IMR-90 (cell line): ENCODE measurements at regions not wholly inside any gene's neighbourhood (a gene's known extent, or its start where the extent isn't known, plus 50 kb on each side); places are given as distances from the start of the nearest gene placed in this dataset.

ENCODE experiments used
- ATAC-seq: fragments of 200-7000 bp; cut with Tn5 transposase; 2 replicates; pipeline ENCODE4 v1.9.1; 2020; ENCODE audit warnings: low read depth, mild to moderate bottlenecking, moderate library complexity
- BruUV-seq: library from RNA; stranded (reverse); fragments of 400-500 nt; replicated peaks from 2 replicates; lab custom pipeline; 2021; lab: Mats Ljungman, UMichigan
- CTCF ChIA-PET: fragments of 300-600 bp; formaldehyde crosslinking; extraction: SDS; loops from one replicate; lab custom pipeline; 2021; ENCODE audit warnings: antibody characterized with exemption; lab: Yijun Ruan, JAX
- POLR2A ChIA-PET: fragments of 300-600 bp; sonication (Branson Sonifier 250); formaldehyde crosslinking; loops from one replicate; lab custom pipeline; 2022; ENCODE audit warnings: antibody characterized with exemption; ENCODE audit not compliant: unreplicated experiment; lab: Charles Lee
- DNase-seq: peaks from one replicate; pipeline ENCODE4 v3.0.0; 2013
- H2AFZ ChIP-seq: replicated peaks from 2 replicates; pipeline ENCODE3; 2013; ENCODE audit warnings: low read length, mild to moderate bottlenecking; ENCODE audit not compliant: poor library complexity
- H2AK5ac ChIP-seq: 2 replicates; pipeline ENCODE4 v1.6.1; 2013; ENCODE audit warnings: low read depth, low read length, inconsistent platforms
- H2AK9ac ChIP-seq: replicated peaks from 2 replicates; pipeline ENCODE3; 2013; ENCODE audit warnings: mild to moderate bottlenecking, low read depth, low read length, moderate library complexity; ENCODE audit not compliant: poor library complexity
- H2BK120ac ChIP-seq: 2 replicates; pipeline ENCODE4 v1.6.1; 2013; ENCODE audit warnings: low read depth, low read length, inconsistent platforms
- H2BK15ac ChIP-seq: 3 replicates; pipeline ENCODE4 v1.6.1; 2013; ENCODE audit warnings: low read depth, low read length, inconsistent platforms
- H2BK20ac ChIP-seq: 2 replicates; pipeline ENCODE4 v1.6.1; 2013; ENCODE audit warnings: low read depth, mild to moderate bottlenecking, inconsistent platforms, low read length, moderate library complexity
- H2BK5ac ChIP-seq: 2 replicates; pipeline ENCODE4 v1.6.1; 2013; ENCODE audit warnings: mild to moderate bottlenecking, low read depth, low read length, inconsistent platforms; ENCODE audit not compliant: poor library complexity, severe bottlenecking
- H3K14ac ChIP-seq: replicated peaks from 2 replicates; pipeline ENCODE4 v1.6.1; 2013; ENCODE audit warnings: low read depth, low read length, inconsistent platforms
- H3K18ac ChIP-seq: 2 replicates; pipeline ENCODE4 v1.6.1; 2013; ENCODE audit warnings: low read depth, low read length, control low read depth
- H3K23ac ChIP-seq: 2 replicates; pipeline ENCODE4 v1.6.1; 2013; ENCODE audit warnings: low read depth, low read length, inconsistent platforms
- H3K27ac ChIP-seq: 2 replicates; pipeline ENCODE4 v1.5.1; 2013; ENCODE audit warnings: mild to moderate bottlenecking, control low read depth, low read length; ENCODE audit not compliant: insufficient read depth
- H3K27me3 ChIP-seq: 2 replicates; pipeline ENCODE4 v1.6.1; 2013; ENCODE audit warnings: low read length; ENCODE audit not compliant: control insufficient read depth, insufficient read depth
- H3K36me3 ChIP-seq: 2 replicates; pipeline ENCODE4 v1.6.1; 2013; ENCODE audit warnings: low read length, mixed read lengths; ENCODE audit not compliant: control insufficient read depth, insufficient read depth
- H3K4ac ChIP-seq: 2 replicates; pipeline ENCODE4 v1.6.1; 2013; ENCODE audit warnings: low read depth, low read length, inconsistent platforms
- H3K4me1 ChIP-seq: 2 replicates; pipeline ENCODE4 v1.6.1; 2013; ENCODE audit warnings: low read length, mixed read lengths; ENCODE audit not compliant: control insufficient read depth, insufficient read depth
- H3K4me2 ChIP-seq: 2 replicates; pipeline ENCODE4 v1.6.1; 2013; ENCODE audit warnings: low read depth, mild to moderate bottlenecking, control low read depth, low read length, moderate library complexity
- H3K4me3 ChIP-seq: 2 replicates; pipeline ENCODE4 v1.5.1; 2013; ENCODE audit warnings: low read depth, mild to moderate bottlenecking, control low read depth, low read length, moderate library complexity; ENCODE audit not compliant: insufficient read depth
- H3K56ac ChIP-seq: 2 replicates; pipeline ENCODE4 v1.6.1; 2013; ENCODE audit warnings: low read length, inconsistent platforms; ENCODE audit not compliant: insufficient read depth; ENCODE audit errors: extremely low read depth
- H3K79me1 ChIP-seq, 2 experiments: 2 replicates each; pipeline ENCODE4 v1.6.1; 2013; ENCODE audit warnings: low read length in 2 of 2, inconsistent platforms in 1 of 2, low read depth in 1 of 2
- H3K9ac ChIP-seq: 2 replicates; pipeline ENCODE4 v1.6.1; 2013; ENCODE audit warnings: low read depth, low read length, control low read depth
- H3K9me1 ChIP-seq: 2 replicates; pipeline ENCODE4 v1.6.1; 2013; ENCODE audit warnings: low read length, inconsistent platforms; ENCODE audit not compliant: insufficient read depth
- H3K9me3 ChIP-seq: 2 replicates; pipeline ENCODE4 v1.6.1; 2013; ENCODE audit warnings: low read length; ENCODE audit not compliant: control insufficient read depth, insufficient read depth
- H4K20me1 ChIP-seq: 2 replicates; pipeline ENCODE4 v1.6.1; 2013; ENCODE audit warnings: low read length, inconsistent platforms; ENCODE audit not compliant: insufficient read depth
- H4K5ac ChIP-seq: 2 replicates; pipeline ENCODE4 v1.6.1; 2013; ENCODE audit warnings: mild to moderate bottlenecking, low read depth, low read length, control low read depth
- H4K8ac ChIP-seq, 2 experiments: 2 replicates each; pipeline ENCODE4 v1.6.1; 2013; ENCODE audit warnings: low read depth in 2 of 2, low read length in 2 of 2, control low read depth in 1 of 2, inconsistent platforms in 1 of 2
- H4K91ac ChIP-seq: 2 replicates; pipeline ENCODE4 v1.6.1; 2013; ENCODE audit warnings: low read depth, low read length, inconsistent platforms; ENCODE audit not compliant: insufficient read depth
- BHLHE40 ChIP-seq: fragments of 150-350 bp; IDR thresholded peaks from 2 replicates; pipeline ENCODE4 v1.6.1; 2016; ENCODE audit warnings: mild to moderate bottlenecking, low read depth, low read length
- CEBPB ChIP-seq: IDR thresholded peaks from 2 replicates; pipeline ENCODE4 v1.6.1; 2012; ENCODE audit warnings: low read depth, low read length, improper control_type of control experiment
- CHD1 ChIP-seq: IDR thresholded peaks from 2 replicates; pipeline ENCODE4 v1.6.1; 2012; ENCODE audit warnings: low read depth, low read length, improper control_type of control experiment
- FOS ChIP-seq: fragments of 150-350 bp; IDR thresholded peaks from 2 replicates; pipeline ENCODE4 v1.6.1; 2016; ENCODE audit warnings: low read depth, low read length
- MAFK ChIP-seq: IDR thresholded peaks from 2 replicates; pipeline ENCODE4 v1.6.1; 2012; ENCODE audit warnings: low read depth, low read length, improper control_type of control experiment
- MXI1 ChIP-seq: IDR thresholded peaks from 2 replicates; pipeline ENCODE4 v1.6.1; 2012; ENCODE audit warnings: low read depth, mild to moderate bottlenecking, low read length, moderate library complexity, borderline replicate concordance
- NFE2L2 ChIP-seq: fragments of 150-350 bp; IDR thresholded peaks from 2 replicates; pipeline ENCODE4 v1.6.1; 2016; ENCODE audit warnings: low read depth, mild to moderate bottlenecking, low read length
- POLR2A ChIP-seq: IDR thresholded peaks from 2 replicates; pipeline ENCODE4 v1.6.1; 2012; ENCODE audit warnings: mild to moderate bottlenecking, low read depth, low read length
- RAD21 ChIP-seq: IDR thresholded peaks from 2 replicates; pipeline ENCODE4 v1.6.1; 2012; ENCODE audit warnings: low read length, improper control_type of control experiment
- RFX5 ChIP-seq: IDR thresholded peaks from 2 replicates; pipeline ENCODE4 v1.8.0; 2012; ENCODE audit warnings: low read depth, mild to moderate bottlenecking, low read length, moderate library complexity
- WGBS, 2 experiments: methylation state at CpG; one replicate each; pipeline versions ENCODE4 v1.1.5 to v1.1.7; 2013; ENCODE audit warnings: missing lambda C conversion rate in 2 of 2; ENCODE audit not compliant: insufficient read length in 1 of 2; ENCODE audit errors: extremely low coverage in 2 of 2; 5-methylcytosine and 5-hydroxymethylcytosine counted together
- dilution Hi-C: fragments of 300-500 bp; cut with HindIII; formaldehyde crosslinking; loops from one replicate; pipeline ENCODE4 v1.14.3; 2018; ENCODE audit warnings: low sequenced_read_pairs; ENCODE audit not compliant: unreplicated experiment
- in situ Hi-C: fragments of 300-500 bp; cut with MboI; formaldehyde crosslinking; loops from 3 replicates; pipeline ENCODE4 v1.14.3; 2019; ENCODE audit warnings: low sequenced_read_pairs, inconsistent platforms, mixed read lengths
- intact Hi-C: fragments of 100-400 bp; cut with micrococcal nuclease; formaldehyde crosslinking; loops from 2 replicates; pipeline ENCODE4 v1.10.0; 2022
- TF ChIP-seq, protein P1 (sequence below): fragments of 150-350 bp; IDR thresholded peaks from 2 replicates; pipeline ENCODE4 v1.6.1; 2016; ENCODE audit warnings: low read depth, mild to moderate bottlenecking, low read length, moderate library complexity, borderline replicate concordance
- TF ChIP-seq, protein P2 (sequence below): fragments of 150-350 bp; IDR thresholded peaks from 2 replicates; pipeline ENCODE4 v1.6.1; 2017; ENCODE audit warnings: mild to moderate bottlenecking, antibody characterized with exemption, low read length, low read depth

GRCh38 chr2:234674781-234675201 lies 177.9 kb upstream of the ARL4C start:
- H3K36me3 ChIP-seq, result no peaks in the 10 kb centered on the region
- TF ChIP-seq CEBPB (no peak), RFX5 (no peak), MAFK (no peak), RAD21 (no peak), NFE2L2 (no peak), FOS (0 out of 2 replicates have a peak, but pooled peaks have one; percentile 11), CHD1 (no peak), MXI1 (no peak), BHLHE40 (peak; percentile 56; the same call in 1 of the 2 replicates), POLR2A (peak; percentile 38; the same call in 1 of the 2 replicates)
- TF ChIP-seq, protein P1, sequence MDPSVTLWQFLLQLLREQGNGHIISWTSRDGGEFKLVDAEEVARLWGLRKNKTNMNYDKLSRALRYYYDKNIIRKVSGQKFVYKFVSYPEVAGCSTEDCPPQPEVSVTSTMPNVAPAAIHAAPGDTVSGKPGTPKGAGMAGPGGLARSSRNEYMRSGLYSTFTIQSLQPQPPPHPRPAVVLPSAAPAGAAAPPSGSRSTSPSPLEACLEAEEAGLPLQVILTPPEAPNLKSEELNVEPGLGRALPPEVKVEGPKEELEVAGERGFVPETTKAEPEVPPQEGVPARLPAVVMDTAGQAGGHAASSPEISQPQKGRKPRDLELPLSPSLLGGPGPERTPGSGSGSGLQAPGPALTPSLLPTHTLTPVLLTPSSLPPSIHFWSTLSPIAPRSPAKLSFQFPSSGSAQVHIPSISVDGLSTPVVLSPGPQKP, result no peak
- TF ChIP-seq, protein P2, sequence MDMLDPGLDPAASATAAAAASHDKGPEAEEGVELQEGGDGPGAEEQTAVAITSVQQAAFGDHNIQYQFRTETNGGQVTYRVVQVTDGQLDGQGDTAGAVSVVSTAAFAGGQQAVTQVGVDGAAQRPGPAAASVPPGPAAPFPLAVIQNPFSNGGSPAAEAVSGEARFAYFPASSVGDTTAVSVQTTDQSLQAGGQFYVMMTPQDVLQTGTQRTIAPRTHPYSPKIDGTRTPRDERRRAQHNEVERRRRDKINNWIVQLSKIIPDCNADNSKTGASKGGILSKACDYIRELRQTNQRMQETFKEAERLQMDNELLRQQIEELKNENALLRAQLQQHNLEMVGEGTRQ, result no peak
- H3K14ac ChIP-seq, result peak overlapping the region; percentile 97
- H3K79me1 ChIP-seq, result peaks cover 0 to 56% of the 10 kb centered on the region in 2 experiments; a peak in 2 of 4 replicates
- H2BK20ac ChIP-seq, result peak overlapping the region; percentile 99
- peak overlapping the region; percentile 95 for H3K56ac ChIP-seq
- no TSS peak for BruUV-seq
- H3K18ac ChIP-seq, result peak overlapping the region; percentile 85
- H4K20me1 ChIP-seq, result no peaks in the 10 kb centered on the region
- intact Hi-C loops, result loop anchor here (2.0 to 10.0 kb wide), 6 partner anchors 77 to 443 kb away; no protein-coding TSS in a partner anchor
- dilution Hi-C loops, result no loop called here
- peaks cover 51% of the 10 kb centered on the region for H3K9me1 ChIP-seq
- peak overlapping the region; percentile 100 for H3K27ac ChIP-seq
- H2AK9ac ChIP-seq, result peak overlapping the region; percentile 92
- DNase-seq, result peak; percentile 81
- H3K4ac ChIP-seq, result peak overlapping the region; percentile 95
- H4K91ac ChIP-seq, result peak overlapping the region; percentile 99
- peak overlapping the region; percentile 83 for H2AFZ ChIP-seq
- H4K5ac ChIP-seq, result peak overlapping the region; percentile 83
- H4K8ac ChIP-seq, result peak overlapping the region; percentile 98 to 99
- peak overlapping the region; percentile 39 for H3K4me2 ChIP-seq
- in situ Hi-C loops, result no loop called here
- peak overlapping the region; percentile 98 for H3K23ac ChIP-seq
- POLR2A ChIA-PET, result interaction anchor here (0.5 to 1.7 kb wide), 7 partner anchors 13 to 324 kb away, joined by 3 to 16 read pairs (median 6); partner anchors contain the start of gene SH3BP4
- H3K9ac ChIP-seq, result peak overlapping the region; percentile 71
- peak; percentile 56 for ATAC-seq
- peak overlapping the region; percentile 94; the same call in 2 of the 3 replicates for H2BK15ac ChIP-seq
- H3K4me3 ChIP-seq, result no peak overlapping the region
- peak overlapping the region; percentile 99 for H2BK120ac ChIP-seq
- H3K4me1 ChIP-seq, result peaks cover 58% of the 10 kb centered on the region
- peak overlapping the region; percentile 97 for H2BK5ac ChIP-seq
- no peaks in the 10 kb centered on the region for H3K9me3 ChIP-seq
- 0% methylated on average over 2 of the region's 3 CpGs; no CpG with 5 or more reads in 1 of the 2 experiments for WGBS, 2 experiments
- peak overlapping the region; percentile 99 for H2AK5ac ChIP-seq
- CTCF ChIA-PET, result no interaction called here
- no peaks in the 10 kb centered on the region for H3K27me3 ChIP-seq
